Cardiac muscle cell (in vitro differentiated cells and primary cell): ENCODE measurements at regions not wholly inside any gene's neighbourhood (a gene's known extent, or its start where the extent isn't known, plus 50 kb on each side); places are given as distances from the start of the nearest gene placed in this dataset.

Experiments used
- DNase-seq, 2 donors: peaks; one replicate each; pipeline versions ENCODE4 v3.0.0 to v3.0.0-alpha.2; 2010 to 2017; ENCODE audit warnings: low read depth in 1 of 2, low spot score in 1 of 2
- H3K27ac ChIP-seq: fragments of 200-600 bp; sonication (generic); 2 replicates; pipeline ENCODE4 v1.5.1; 2016
- H3K27me3 ChIP-seq: fragments of 200-600 bp; sonication (generic); 2 replicates; pipeline ENCODE4 v1.6.0; 2016; ENCODE audit warnings: control low read depth
- H3K36me3 ChIP-seq: fragments of 200-600 bp; sonication (generic); 2 replicates; pipeline ENCODE4 v1.5.1; 2016; ENCODE audit warnings: control low read depth
- H3K4me1 ChIP-seq: fragments of 200-600 bp; sonication (generic); 2 replicates; pipeline ENCODE4 v1.8.1; 2017; ENCODE audit warnings: low read depth, mild to moderate bottlenecking, mixed run types
- H3K4me3 ChIP-seq: fragments of 200-600 bp; sonication (generic); 2 replicates; pipeline ENCODE4 v1.5.1; 2016; ENCODE audit warnings: mild to moderate bottlenecking
- H3K9me3 ChIP-seq: fragments of 200-600 bp; sonication (generic); 2 replicates; pipeline ENCODE4 v1.5.1; 2017; ENCODE audit warnings: low read depth, mild to moderate bottlenecking, control low read depth
- TF ChIP-seq, protein P1 (sequence below): IDR thresholded peaks from 2 replicates; pipeline ENCODE4 v1.5.1; 2012; ENCODE audit warnings: low read depth, mild to moderate bottlenecking, low read length

DNA sequence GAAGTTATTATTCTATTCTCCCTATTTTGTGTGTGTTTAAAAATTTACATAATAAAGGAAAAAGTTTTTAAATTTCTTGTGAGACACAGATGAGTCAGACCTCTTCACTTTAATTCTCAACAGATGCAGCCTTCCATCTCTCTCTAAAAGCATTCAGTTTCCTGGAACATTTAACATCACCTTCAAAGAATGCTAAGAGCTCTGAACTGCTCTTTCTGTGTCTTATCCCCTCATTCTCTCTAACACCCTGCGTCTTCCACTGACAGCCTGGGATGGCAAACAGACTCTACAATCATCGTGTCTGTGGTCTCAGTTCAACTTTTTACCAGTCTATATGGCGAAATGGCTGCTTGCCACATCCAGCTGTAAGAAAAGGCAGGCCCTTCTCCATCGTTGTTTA lies 173.0 kb downstream of the HINT1 start:
- Histone ChIP-seq H3K27me3 (no peaks in the 10 kb centered on the region), H3K4me1 (no peaks in the 10 kb centered on the region), H3K36me3 (no peaks in the 10 kb centered on the region), H3K27ac (no peak overlapping the region), H3K9me3 (no peaks in the 10 kb centered on the region), H3K4me3 (no peak overlapping the region)
- peak in 1 of 2 donors; percentile 2 for DNase-seq
- TF ChIP-seq, protein P1, sequence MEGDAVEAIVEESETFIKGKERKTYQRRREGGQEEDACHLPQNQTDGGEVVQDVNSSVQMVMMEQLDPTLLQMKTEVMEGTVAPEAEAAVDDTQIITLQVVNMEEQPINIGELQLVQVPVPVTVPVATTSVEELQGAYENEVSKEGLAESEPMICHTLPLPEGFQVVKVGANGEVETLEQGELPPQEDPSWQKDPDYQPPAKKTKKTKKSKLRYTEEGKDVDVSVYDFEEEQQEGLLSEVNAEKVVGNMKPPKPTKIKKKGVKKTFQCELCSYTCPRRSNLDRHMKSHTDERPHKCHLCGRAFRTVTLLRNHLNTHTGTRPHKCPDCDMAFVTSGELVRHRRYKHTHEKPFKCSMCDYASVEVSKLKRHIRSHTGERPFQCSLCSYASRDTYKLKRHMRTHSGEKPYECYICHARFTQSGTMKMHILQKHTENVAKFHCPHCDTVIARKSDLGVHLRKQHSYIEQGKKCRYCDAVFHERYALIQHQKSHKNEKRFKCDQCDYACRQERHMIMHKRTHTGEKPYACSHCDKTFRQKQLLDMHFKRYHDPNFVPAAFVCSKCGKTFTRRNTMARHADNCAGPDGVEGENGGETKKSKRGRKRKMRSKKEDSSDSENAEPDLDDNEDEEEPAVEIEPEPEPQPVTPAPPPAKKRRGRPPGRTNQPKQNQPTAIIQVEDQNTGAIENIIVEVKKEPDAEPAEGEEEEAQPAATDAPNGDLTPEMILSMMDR = no peak

DNA sequence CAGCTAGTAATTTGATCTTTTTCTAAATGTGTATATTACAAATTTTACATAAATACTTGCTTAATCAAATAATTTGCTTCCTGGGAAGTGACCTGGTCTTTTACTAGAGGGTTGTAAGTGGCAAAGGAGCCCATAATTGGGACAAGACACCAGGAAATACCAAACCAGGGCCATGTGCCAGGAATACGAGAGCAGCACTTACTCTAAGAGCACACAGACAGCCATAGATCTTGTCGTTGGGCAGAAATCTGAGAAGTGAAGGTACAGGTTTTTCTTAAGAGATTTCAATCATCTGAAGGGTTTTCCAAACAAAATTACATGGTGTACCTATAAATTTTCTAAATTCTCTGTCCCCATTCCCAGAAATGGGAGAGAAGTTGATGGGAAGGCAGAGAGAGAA lies 179.3 kb downstream of the HINT1 start:
- Histone ChIP-seq H3K4me1 (no peaks in the 10 kb centered on the region), H3K36me3 (no peaks in the 10 kb centered on the region), H3K9me3 (no peaks in the 10 kb centered on the region), H3K4me3 (no peak overlapping the region), H3K27me3 (no peaks in the 10 kb centered on the region), H3K27ac (no peak overlapping the region)
- no peak for DNase-seq
- TF ChIP-seq, protein P1 = no peak

DNA sequence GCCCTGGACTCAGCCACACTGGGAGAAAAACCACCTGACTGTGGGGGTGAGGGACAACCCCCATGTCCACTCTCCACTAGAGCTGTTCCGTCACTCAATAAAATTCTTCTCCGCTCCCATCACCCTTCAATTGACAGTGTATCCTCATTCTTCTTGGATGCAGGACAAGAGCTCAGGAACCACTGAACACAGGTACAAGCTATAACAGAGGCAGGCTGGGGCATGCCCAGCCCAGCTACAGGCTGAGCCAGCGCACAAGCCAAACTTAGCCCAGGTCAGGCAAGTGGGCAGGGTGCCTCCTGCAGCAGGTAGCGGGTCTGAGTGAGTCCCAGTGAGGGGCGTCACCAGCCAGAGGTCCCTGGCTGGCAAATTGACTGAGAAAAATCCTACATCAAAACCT lies 183.4 kb downstream of the HINT1 start:
- Histone ChIP-seq H3K4me3 (no peak overlapping the region), H3K27ac (no peak overlapping the region), H3K4me1 (no peaks in the 10 kb centered on the region), H3K36me3 (no peaks in the 10 kb centered on the region), H3K9me3 (no peaks in the 10 kb centered on the region), H3K27me3 (no peaks in the 10 kb centered on the region)
- TF ChIP-seq, protein P1 = no peak
- DNase-seq = no peak

DNA sequence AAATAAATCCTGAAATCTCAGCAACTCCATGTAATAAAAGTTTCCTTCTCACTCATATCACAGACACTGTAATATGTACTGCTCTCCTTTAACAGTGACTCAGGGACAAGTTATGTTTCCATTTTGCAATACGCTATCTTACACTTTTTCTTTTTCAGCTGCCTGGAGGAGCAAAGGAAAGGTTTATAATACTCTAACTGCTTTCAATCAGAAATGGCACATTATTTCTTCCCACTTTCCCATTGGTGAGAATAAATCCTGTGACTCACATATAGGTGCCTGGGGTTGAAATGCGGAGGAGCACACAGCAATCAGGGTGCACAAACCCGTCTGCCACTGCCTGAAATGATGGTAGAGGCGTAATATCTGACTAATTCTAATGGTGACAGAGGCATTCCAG lies 186.6 kb downstream of the HINT1 start:
- DNase-seq = peak in 1 of 2 donors; percentile 40
- H3K9me3 ChIP-seq = no peaks in the 10 kb centered on the region
- TF ChIP-seq, protein P1 = no peak
- H3K4me3 ChIP-seq = no peak overlapping the region
- H3K4me1 ChIP-seq = no peaks in the 10 kb centered on the region
- no peaks in the 10 kb centered on the region for H3K36me3 ChIP-seq
- no peak overlapping the region for H3K27ac ChIP-seq
- H3K27me3 ChIP-seq = no peaks in the 10 kb centered on the region

DNA sequence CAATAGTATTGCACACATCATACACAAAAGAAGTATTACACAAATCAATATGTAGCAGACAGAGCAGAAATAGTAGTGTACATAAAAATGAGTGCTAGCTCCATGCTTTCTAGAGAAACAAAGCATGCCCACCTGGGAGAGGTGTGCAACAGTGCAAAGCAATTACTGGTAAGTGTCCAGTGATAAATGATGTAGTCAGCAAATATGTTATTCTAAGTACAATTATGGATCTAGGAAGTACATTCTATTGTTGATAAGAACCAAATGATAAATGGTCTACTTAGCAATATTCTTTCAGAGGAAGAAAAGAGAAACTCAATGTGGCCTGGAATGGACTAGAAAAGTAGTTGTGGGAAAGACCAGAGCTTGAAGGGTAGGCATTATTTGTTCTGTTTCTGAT lies 188.6 kb downstream of the HINT1 start:
- Histone ChIP-seq H3K36me3 (no peaks in the 10 kb centered on the region), H3K4me1 (no peaks in the 10 kb centered on the region), H3K27ac (no peak overlapping the region), H3K27me3 (no peaks in the 10 kb centered on the region), H3K9me3 (no peaks in the 10 kb centered on the region), H3K4me3 (no peak overlapping the region)
- TF ChIP-seq, protein P1 = no peak
- DNase-seq = no peak

DNA sequence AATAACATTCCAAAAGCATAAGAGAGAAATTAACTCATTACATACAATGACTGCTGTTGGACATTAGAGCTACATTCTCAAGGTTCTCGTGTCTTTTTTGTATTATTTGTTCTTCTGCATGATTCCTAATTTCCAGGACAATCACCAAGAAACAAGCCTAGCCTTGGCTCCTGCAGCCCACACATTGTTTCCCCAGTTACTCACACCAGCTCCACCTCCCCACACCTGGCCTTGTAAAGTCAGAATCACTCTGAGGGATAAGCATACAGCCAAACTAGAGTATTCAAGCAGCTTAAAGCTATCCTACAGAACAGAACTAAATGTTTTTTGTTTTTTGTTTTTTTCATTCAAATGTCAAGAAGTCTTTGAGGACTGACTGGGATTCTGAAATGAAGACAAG lies 189.2 kb downstream of the HINT1 start:
- TF ChIP-seq, protein P1 = no peak
- DNase-seq = no peak
- H3K9me3 ChIP-seq = no peaks in the 10 kb centered on the region
- no peak overlapping the region for H3K4me3 ChIP-seq
- no peak overlapping the region for H3K27ac ChIP-seq
- no peaks in the 10 kb centered on the region for H3K4me1 ChIP-seq
- no peaks in the 10 kb centered on the region for H3K36me3 ChIP-seq
- H3K27me3 ChIP-seq = no peaks in the 10 kb centered on the region
